ENCODE measurements at regions not wholly inside any gene's neighbourhood (a gene's known extent, or its start where the extent isn't known, plus 50 kb on each side); places are given as distances from the start of the nearest gene placed in this dataset.

GRCh38 chr6:139430899-139431601 lies 56.6 kb upstream of the CITED2 start:
- no peak for DNase-seq (ENCODE audit: low spot score)

DNA sequence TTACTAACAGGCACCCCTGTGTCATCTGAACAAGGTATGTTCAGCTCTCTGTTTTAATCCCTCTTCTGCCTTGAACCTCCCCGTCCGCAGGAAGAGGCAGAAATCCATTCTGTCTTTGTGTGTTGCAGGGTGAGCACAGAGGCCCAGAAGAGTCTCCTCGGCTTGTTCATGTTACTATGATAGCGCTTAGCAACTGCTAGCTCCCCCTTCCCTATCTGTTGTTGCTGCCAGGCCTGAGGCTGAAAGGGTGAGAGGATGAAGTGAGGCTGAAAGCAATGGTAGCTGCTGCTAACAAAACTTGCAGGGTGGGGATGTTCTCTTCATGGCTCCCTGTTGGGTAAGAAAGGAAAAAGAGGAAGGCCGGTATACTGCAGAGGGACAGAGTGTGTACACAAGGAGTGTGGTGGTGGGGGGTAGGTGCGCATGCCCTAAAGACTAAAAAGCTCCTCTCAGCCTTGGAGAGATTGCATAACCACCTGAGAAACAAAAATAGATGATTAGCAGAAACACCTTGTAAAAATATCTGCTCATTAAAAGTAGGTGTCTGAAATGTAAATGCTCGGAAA lies 55.2 kb upstream of the CITED2 start:
- no peak for DNase-seq (ENCODE audit: low spot score)

GRCh38 chr6:139427199-139427598 lies 52.8 kb upstream of the CITED2 start:
- no peak for DNase-seq (ENCODE audit: low spot score)

DNA sequence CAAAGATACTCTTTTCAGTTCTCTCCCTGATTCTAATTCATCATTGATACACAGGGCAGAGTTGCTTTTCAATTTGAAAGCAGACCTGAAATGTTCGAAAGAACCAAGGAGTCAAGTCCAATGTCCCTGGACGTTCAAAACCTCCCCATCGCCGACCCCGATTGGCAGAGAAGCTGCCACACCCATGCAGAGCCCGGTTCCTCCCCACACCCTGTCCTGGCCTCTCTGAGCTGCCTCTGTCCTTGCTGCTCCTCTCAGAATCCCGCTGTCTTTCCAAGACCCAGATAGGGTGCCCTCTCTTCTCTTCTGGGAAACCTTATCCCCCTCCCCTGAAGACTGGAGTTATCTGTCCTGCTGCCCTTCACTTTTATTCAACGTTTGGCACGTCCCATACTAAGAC lies 52.3 kb upstream of the CITED2 start:
- DNase-seq (ENCODE audit: low spot score): no peak

DNA sequence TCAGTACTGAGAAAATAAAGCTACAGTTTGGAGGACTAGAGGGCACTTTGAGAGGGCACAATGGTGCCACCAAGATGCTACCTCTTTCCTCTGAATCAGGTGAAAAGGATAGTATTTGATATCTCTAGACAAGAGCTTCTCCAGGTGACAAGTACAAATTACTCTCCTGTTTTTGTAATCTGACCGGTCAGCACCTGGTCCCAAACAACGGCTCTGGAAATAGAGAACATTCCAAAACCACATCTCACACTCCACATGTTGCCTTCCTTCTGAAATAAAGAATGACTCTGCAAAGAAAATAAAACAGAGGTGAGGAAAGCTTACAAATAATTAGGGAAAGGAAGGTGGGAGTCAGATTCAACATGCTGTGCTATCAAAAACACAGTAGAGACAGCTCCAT lies 51.3 kb upstream of the CITED2 start:
- DNase-seq (ENCODE audit: low spot score): no peak

DNA sequence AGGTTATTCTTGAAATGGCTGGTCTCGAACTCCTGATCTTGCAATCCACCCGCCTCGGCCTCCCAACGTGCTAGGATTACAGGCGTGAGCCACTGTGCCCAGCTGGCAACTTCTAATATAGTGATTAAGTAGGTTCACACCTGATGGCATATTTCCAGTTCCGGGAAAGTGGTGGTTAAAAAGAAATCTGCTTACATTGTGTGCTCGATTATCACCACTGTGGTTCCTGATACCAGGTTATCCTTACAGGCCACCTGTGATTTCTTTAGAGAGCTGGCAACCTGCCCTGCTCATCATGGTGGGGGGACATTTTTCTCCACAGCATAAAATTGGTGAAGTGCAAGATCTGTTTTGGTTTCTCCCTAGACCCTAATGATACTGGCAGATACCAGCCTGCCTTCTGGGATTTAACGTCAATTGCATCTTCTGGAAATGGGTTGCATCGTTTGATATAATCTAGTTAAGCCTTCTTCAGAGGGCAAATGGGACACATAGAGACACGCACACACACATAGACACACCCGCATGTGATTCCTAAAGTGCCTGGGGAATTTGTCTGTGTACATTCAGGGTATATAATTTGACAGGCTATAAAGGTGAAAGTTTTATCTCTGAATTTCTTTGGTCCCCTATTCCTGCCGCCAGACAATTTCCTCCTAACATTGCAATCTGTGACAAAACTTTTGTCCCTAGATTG lies 49.7 kb upstream of the CITED2 start:
- DNase-seq (ENCODE audit: low spot score): no peak
